ENCODE measurements at regions not wholly inside any gene's neighbourhood (a gene's known extent, or its start where the extent isn't known, plus 50 kb on each side); places are given as distances from the start of the nearest gene placed in this dataset.

DNA sequence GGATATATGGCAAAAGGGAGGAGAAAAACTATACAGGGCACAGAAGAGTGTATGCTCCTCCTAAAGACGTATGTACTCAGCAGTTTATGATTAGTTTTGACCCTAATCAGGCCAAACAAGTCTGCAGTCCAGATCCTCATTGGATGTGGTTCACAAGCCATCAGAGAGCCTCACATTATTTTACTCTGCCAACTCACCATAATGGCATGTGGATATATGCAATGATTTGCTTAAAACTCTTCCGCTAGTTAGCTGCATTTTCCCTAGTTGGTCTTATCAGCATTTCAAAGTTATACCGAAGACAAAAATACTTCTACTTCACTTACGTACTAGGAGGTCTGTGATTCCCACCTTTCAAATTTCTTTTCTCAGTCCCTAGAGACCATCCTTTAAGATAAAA, 198.4 kb downstream of the CMPK2 start:
- Histone ChIP-seq H2BK5ac (ENCODE audit: insufficient read length, low read length) (no peak overlapping the region), H3K27ac (ENCODE audit: insufficient read length, low read depth, low read length) (no peak overlapping the region), H3K4ac (ENCODE audit: low read depth, low read length) (no peak overlapping the region), H3K4me2 (ENCODE audit: insufficient read depth, insufficient read length, low read length) (no peak overlapping the region), H3K27me3 (ENCODE audit: insufficient read depth, low read length) (no peaks in the 10 kb centered on the region), H2AFZ (ENCODE audit: low read length) (no peak overlapping the region), H4K8ac (replicated peaks; ENCODE audit: insufficient read length, low read depth, low read length) (no peak overlapping the region), H4K5ac (ENCODE audit: insufficient read length, low read depth, low read length) (no peak overlapping the region), H3K23ac (ENCODE audit: insufficient read length, low read depth, low read length) (no peak overlapping the region), H3K14ac (ENCODE audit: insufficient read depth, low read length) (no peak overlapping the region), H3K23me2 (ENCODE audit: insufficient read length, low read depth, low read length, poor library complexity, severe bottlenecking) (no peaks in the 10 kb centered on the region), H2BK20ac (ENCODE audit: low read depth, low read length, poor library complexity, severe bottlenecking) (no peak overlapping the region), H3K79me2 (ENCODE audit: insufficient read depth, low read length) (no peaks in the 10 kb centered on the region), H4K20me1 (ENCODE audit: control insufficient read depth, insufficient read depth, insufficient read length) (no peaks in the 10 kb centered on the region), H3K18ac (ENCODE audit: insufficient read length, low read depth, low read length) (no peak overlapping the region), H3T11ph (ENCODE audit: low read length) (no peak overlapping the region), H3K79me1 (ENCODE audit: insufficient read depth, low read depth, low read length, poor library complexity, severe bottlenecking) (no peaks in the 10 kb centered on the region), H3K9ac (ENCODE audit: extremely low read depth, insufficient read length, low read length) (no peak overlapping the region), H2BK120ac (ENCODE audit: low read depth, low read length, poor library complexity, severe bottlenecking) (no peak overlapping the region), H3K56ac (ENCODE audit: insufficient read length, low read depth, low read length) (no peak overlapping the region), H2BK15ac (ENCODE audit: low read depth, low read length) (no peak overlapping the region), H4K91ac (ENCODE audit: insufficient read length, low read depth, low read length) (no peak overlapping the region), H3K4me1 (ENCODE audit: insufficient read depth, low read length) (no peaks in the 10 kb centered on the region), H3K9me3 (ENCODE audit: control insufficient read depth, low read depth, low read length) (no peaks in the 10 kb centered on the region), H2AK5ac (ENCODE audit: insufficient read length, low read length) (no peak overlapping the region), H2BK12ac (ENCODE audit: insufficient read length, low read depth, low read length) (no peak overlapping the region)
- TF ChIP-seq, protein P1, sequence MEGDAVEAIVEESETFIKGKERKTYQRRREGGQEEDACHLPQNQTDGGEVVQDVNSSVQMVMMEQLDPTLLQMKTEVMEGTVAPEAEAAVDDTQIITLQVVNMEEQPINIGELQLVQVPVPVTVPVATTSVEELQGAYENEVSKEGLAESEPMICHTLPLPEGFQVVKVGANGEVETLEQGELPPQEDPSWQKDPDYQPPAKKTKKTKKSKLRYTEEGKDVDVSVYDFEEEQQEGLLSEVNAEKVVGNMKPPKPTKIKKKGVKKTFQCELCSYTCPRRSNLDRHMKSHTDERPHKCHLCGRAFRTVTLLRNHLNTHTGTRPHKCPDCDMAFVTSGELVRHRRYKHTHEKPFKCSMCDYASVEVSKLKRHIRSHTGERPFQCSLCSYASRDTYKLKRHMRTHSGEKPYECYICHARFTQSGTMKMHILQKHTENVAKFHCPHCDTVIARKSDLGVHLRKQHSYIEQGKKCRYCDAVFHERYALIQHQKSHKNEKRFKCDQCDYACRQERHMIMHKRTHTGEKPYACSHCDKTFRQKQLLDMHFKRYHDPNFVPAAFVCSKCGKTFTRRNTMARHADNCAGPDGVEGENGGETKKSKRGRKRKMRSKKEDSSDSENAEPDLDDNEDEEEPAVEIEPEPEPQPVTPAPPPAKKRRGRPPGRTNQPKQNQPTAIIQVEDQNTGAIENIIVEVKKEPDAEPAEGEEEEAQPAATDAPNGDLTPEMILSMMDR (conservative IDR thresholded peaks at IDR 0.05): no peak
- no CpG with 5 or more reads among the region's 4 CpGs for WGBS (ENCODE audit: extremely low coverage, insufficient read length, low lambda C conversion rate)
- Mint-ChIP-seq H3K9me3 (peaks cover 0 to 2% of the 10 kb centered on the region in 2 experiments; a peak in 1 of 5 replicates), H3K4me3 (no peak overlapping the region), H3K4me1 (peaks cover 10 to 11% of the 10 kb centered on the region in 2 experiments), H3K27ac (no peak overlapping the region), H3K27me3 (ENCODE audit: low read depth) (no peaks in the 10 kb centered on the region; the same call in 1 of the 2 replicates), H3K36me3 (ENCODE audit: insufficient read depth in 1 of 3, low read depth in 3 of 3) (no peaks in the 10 kb centered on the region)
- DNase-seq: no peak

Data from H9 (cell line).